SK-N-SH treated with all-trans-retinoic acid at 6 μM for 48 hours (cell line): ENCODE measurements at regions not wholly inside any gene's neighbourhood (a gene's known extent, or its start where the extent isn't known, plus 50 kb on each side); places are given as distances from the start of the nearest gene placed in this dataset.

Experiments
- ARNTL ChIP-seq: fragments of 450-650 bp; formaldehyde crosslinking; IDR thresholded peaks from 2 replicates; pipeline ENCODE4 v1.5.0; 2020; ENCODE audit warnings: low read depth, mild to moderate bottlenecking, moderate library complexity, borderline replicate concordance
- CREB5 ChIP-seq: fragments of 250-450 bp; sonication (Bioruptor Pico); IDR thresholded peaks from 2 replicates; pipeline ENCODE4 v1.5.1; 2020; ENCODE audit warnings: low read depth, mild to moderate bottlenecking, moderate library complexity
- GLIS3 ChIP-seq: fragments of 250-450 bp; sonication (Bioruptor Pico); IDR thresholded peaks from 2 replicates; pipeline ENCODE4 v1.5.0; 2020; ENCODE audit warnings: mild to moderate bottlenecking, moderate library complexity
- OSR1 ChIP-seq: fragments of 250-450 bp; sonication (Bioruptor Pico); IDR thresholded peaks from 2 replicates; pipeline ENCODE4 v1.8.0; 2022; ENCODE audit warnings: moderate library complexity, mild to moderate bottlenecking, inconsistent platforms
- PATZ1 ChIP-seq: fragments of 250-450 bp; sonication (Bioruptor Pico); IDR thresholded peaks from 2 replicates; pipeline ENCODE4 v1.8.0; 2020; ENCODE audit warnings: mild to moderate bottlenecking, moderate library complexity, borderline replicate concordance
- TCF4 ChIP-seq: fragments of 250-450 bp; sonication (Bioruptor Pico); IDR thresholded peaks from 2 replicates; pipeline ENCODE4 v1.8.0; 2021; ENCODE audit warnings: mild to moderate bottlenecking, moderate library complexity, borderline replicate concordance

DNA sequence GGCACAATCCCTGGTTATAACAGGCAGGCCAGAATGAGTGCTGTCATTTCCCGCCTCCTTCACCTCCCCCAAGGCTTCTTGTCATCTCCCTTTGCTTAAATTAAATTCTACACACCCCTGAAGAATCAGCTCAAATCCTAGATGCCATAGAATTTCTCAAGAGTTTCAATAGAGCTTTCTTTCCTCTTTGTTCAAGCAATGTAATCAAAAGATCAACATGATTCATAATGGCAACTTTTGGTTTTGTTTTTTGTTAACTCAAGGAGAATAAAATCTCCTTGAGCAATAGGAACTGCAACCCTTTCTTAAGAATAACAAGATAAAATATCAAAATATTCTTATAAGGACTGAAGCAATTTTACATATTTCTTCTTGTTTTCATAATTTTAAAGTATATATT is 180.8 kb upstream of the CDK1 start:
- no peak for TF ChIP-seq CREB5 (CRISPR knock-in tag)
- no peak for TF ChIP-seq TCF4 (CRISPR knock-in tag)
- no peak for TF ChIP-seq GLIS3 (CRISPR knock-in tag)
- TF ChIP-seq PATZ1 (CRISPR knock-in tag): no peak
- no peak for TF ChIP-seq ARNTL (CRISPR knock-in tag)
- TF ChIP-seq OSR1 (CRISPR knock-in tag): no peak
